ENCODE measurements at regions not wholly inside any gene's neighbourhood (a gene's known extent, or its start where the extent isn't known, plus 50 kb on each side); places are given as distances from the start of the nearest gene placed in this dataset.

DNA sequence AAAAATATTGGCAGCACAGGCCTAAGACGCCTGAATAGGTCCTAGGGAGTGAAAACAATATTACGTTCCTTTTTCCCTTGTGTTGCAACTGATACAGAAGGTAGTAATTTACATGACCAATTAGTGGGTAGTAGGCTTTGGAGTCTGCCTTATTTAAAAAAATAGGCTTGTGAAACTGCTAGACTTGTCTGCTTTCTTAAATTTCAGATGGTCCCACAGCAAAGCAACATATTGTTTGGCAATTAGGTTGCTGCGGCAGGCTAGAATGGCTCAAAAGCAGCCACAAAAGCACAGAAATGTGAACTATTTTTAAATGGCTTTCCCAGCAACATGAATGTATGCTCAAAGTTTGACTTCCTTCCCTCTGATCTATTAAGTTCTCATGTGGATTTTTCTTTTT, 211.9 kb downstream of the TTC8 start:
- TF ChIP-seq, protein P1, sequence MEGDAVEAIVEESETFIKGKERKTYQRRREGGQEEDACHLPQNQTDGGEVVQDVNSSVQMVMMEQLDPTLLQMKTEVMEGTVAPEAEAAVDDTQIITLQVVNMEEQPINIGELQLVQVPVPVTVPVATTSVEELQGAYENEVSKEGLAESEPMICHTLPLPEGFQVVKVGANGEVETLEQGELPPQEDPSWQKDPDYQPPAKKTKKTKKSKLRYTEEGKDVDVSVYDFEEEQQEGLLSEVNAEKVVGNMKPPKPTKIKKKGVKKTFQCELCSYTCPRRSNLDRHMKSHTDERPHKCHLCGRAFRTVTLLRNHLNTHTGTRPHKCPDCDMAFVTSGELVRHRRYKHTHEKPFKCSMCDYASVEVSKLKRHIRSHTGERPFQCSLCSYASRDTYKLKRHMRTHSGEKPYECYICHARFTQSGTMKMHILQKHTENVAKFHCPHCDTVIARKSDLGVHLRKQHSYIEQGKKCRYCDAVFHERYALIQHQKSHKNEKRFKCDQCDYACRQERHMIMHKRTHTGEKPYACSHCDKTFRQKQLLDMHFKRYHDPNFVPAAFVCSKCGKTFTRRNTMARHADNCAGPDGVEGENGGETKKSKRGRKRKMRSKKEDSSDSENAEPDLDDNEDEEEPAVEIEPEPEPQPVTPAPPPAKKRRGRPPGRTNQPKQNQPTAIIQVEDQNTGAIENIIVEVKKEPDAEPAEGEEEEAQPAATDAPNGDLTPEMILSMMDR (IDR thresholded peaks at IDR 0.05; ENCODE audit: extremely low read depth in 1 of 2, insufficient read depth in 1 of 2, low read depth in 1 of 2, low read length in 2 of 2): no peak
- TF ChIP-seq POLR2AphosphoS5 (IDR thresholded peaks at IDR 0.05; ENCODE audit: insufficient read depth, low read depth, low read length) (no peak), EZH2 (IDR thresholded peaks at IDR 0.05; ENCODE audit: borderline replicate concordance, low read depth, low read length, severe bottlenecking) (no peak)

Data from endothelial cell of umbilical vein (primary cell).